HG03565 (cell line): ENCODE measurements at regions not wholly inside any gene's neighbourhood (a gene's known extent, or its start where the extent isn't known, plus 50 kb on each side); places are given as distances from the start of the nearest gene placed in this dataset.

ENCODE experiments used
- ATAC-seq: cut with Tn5 transposase; IDR thresholded peaks from one replicate; pipeline ENCODE4 v1.9.1; 2021; ENCODE audit warnings: mild to moderate bottlenecking, moderate library complexity; ENCODE audit not compliant: unreplicated experiment

DNA sequence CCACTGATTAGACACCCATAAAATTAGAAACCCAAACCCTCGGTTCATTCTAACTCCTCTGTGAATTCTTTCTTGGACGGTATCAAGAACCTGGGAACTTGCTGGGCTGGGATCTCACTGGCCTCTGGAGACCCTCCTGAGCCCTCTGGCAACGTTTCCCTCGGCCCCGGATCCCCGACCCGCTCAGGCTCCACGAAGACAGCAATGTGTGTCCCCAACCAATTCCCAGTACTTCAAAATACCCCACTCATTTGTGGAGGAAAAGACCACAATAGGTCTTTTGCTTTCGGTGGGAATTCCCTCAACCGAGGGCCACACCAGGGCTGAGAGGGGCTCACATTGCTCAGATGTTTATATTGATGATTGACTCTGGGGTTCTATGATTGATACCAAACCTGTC, 117.9 kb upstream of the PRR20G start:
- no peak for ATAC-seq

DNA sequence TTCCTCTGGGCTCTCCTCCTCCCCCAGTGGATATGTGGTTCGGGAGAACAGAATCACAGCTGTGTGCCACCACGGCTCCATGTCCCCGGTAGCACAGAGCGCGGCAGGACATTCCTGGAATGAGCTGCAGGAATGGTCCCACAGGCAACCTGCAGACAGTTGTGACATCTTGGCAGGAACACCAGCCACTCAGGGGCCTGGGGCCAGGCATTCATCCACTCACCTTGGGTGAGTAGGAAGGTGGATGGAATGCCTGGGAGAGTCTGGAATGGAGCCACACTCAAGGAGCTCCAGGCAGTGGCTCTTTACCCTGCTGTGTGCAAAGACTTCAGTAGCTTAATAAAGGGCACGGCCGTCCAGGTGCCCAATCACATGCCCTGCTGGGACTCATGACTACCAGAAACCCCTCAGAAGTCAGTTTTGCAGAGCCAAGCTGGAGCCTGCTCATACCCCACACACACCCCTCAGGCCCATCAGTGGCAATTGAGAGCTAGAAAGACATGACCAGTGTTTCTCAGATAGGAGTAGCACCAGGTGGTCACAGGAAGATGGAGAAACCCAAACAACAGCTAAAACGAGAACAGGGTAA, 117.3 kb upstream of the PRR20G start:
- ATAC-seq = no peak

DNA sequence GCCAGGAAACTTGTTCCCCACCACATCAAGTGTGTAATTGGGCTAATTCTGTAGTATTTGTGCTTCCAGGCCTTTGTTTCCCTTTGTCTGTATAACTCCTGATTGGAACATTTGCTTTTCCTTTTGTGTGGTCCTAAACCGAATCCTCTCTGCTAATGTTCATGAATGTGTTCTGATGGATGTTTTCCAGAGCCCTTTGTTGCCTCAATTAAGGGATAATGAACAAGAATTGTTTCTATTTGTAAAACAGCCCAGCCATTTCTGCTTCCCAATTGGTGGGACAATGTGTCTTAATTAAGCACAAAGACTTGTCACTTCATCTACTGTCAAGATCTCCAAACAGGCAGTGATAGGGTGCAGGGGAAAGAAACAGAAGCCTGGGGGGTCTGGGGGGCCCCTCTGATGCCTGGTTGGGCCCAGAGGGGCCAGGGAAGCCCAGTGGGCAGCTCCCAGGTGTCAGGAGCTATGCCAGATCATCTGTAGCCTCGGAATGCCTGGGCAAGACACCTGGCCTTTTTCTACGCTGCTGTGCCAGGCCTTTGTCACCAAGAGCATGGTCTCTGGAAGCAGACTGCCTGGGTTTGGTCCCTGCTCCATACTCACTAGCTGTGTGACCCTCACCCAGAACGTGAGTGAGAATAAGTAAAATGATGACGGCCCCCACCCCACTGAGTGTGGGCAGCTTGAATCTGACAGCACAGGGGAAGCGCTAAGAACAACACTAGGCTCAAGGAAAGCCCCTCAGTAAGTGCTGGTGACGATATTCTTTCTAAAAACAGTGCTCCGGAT, 116.6 kb upstream of the PRR20G start:
- no peak for ATAC-seq

DNA sequence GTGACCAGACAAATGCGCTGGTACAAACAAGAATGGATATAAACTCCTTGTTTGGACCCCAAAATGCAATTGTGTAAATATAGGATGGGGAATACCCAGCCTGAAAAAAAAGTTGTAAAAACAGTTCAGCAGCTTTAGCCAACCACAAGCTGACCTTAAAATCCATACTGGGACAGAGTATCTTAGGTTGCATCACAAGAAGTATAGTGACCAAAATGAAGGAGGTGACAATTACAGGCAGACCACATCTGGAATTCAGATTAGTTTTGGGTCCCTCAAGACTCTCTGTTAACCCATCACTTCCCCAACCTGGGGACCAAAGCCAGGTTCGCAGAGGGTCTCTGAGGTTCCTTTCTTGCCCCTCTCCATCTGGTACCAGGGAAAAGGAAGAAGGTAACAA, 115.9 kb upstream of the PRR20G start:
- ATAC-seq = no peak

DNA sequence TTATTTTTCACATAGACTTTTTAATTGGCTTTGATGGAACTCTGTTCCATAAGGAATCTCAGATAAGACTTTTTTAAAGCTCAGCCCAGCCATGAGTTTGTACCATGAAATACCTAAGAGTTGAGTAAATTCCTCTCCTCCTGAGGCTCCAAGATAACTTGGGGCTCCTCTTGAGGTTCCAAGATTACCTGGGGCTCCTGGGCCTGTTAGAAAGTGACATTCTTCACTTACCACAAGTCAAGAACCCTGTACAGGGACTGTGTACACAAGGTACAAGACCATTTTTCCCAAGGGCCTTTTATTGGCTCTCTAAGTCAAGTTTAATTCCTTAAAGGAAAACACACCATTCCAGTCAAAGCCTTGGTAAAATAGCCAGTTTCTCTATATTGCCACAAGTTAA, 111.3 kb upstream of the PRR20G start:
- no peak for ATAC-seq

DNA sequence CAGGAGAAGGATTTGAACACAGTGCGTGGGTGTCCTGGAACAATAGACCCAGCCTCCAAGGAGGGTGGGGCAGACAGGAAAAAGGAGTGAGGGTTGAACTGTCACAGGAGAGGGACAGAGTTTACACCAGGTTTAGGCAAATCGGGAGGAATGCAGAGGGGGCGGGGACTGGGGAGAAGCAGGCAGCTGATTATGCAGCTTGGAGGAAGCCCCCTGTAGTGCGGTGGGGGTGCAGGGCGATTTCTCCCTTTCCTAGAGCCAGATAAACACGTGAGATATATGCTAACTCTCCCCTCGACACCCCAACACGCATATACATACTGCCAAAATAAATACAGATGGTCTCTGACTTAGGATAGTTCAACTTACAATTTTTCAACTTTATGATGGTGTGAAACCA, 108.6 kb upstream of the PRR20G start:
- no peak for ATAC-seq

DNA sequence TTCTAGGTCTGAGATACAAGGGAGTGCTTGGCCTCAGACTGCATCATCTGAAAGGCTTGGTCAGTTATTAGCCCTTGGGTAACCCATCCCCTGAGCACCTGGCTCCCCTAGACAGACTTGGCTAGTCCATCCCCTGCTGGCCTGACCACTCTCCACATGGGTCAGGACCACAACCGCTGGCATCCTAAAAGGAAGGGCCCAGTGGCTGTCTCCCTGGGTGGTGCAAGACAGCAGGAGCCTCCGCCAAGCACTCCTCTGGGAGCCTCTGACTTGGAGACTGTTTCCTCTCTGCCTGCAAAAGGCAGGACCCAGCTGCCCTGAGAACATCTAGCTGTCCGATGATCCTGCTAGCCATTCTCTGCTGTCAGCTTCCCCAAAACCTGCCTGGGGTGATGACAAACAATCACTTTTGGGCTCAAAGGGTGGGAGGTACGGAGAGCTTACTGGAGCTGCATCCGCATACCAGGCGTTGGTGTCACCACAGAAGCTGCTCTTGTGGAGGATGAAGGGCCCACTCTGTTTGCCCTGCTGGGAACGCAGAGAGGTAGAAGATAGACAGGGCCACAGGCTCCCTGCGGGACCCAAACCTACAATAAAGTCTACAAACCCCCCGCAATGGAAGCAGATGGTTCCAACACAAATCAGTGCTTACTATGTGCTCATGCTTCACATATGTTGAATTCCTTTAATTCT, 108.0 kb upstream of the PRR20G start:
- ATAC-seq = no peak

DNA sequence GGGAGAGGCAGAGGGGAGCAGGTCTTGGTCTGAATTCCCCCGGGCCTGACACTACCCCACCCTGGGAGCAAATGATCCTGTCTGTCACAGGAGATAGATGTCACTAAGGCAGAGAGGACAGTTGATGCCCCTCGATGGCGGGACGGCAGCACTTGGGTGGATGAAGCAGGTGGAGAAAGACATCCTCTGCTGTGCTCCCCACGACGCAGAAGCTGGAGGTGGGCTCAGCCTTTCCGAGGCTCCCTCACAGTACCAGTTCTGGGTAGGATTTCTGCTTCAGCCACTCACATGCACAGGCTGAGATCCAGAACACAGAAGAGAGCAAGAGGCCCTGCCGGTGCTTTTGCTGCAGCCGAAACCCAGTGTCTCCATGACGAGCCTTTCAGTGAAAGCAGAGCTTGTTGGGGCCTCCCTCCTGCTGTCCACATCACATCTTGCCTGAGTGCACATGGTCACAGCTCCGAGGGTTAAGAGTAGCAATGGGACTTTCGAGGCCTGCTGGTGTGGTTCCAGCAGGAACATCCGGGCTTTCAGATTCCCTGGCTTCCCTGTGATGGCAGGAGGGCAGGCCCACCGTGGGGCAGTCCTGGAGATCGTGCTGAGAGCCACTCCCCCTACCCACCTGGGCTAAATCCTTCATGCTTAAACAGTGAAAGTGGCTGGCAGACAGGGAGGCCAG, 107.3 kb upstream of the PRR20G start:
- ATAC-seq = no peak

DNA sequence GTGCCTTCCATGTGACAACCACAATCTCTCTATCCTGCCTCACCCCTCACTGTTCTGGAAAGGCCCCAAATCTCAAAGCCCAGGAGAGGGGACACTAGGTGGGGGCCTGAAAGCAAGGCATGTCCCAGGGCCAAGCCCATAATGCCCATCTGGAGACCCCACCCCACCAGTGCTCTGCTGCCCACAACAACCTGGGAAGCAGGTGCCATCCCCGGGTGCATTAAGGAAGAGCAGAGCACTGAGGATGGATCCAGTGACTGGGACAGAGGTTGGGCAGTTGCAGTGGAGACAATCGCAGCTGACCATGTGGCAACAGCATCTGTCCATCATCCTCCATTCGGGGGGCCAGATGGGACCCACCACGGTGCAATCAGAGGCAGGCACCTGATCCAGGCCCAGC, 106.2 kb upstream of the PRR20G start:
- no peak for ATAC-seq

DNA sequence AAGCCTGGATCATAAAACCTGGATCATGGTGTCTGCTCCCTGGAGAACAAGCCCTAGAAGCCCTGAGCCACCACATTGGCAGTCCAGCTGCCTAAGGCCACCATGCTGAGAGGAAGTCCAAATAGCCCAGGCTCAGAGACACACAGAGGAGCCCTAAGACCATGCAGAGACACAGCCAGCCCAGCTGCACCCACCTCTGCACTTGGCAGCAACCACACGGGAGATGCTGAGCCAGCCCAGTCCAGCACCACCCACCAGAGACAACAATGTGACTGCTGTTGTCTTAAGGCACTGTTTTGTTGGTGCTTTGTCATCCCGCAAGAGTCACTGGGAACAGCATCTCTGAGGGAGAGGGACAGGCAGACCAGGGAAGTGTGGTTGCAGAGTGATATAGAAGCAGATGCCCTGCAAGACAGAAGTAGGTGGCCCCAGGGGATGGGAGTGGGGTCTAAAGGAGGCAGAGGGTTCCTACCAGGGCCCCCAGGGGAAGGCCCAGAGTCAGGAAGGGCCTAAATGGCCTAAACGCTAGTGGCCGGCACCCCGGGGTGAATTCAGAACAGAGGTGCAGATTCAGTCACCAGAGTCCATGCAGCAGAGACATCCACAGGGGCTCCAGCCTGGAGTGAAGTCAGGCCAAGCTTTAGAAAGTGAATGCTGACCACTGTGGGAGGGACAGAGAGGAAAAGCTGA, 105.4 kb upstream of the PRR20G start:
- no peak for ATAC-seq

DNA sequence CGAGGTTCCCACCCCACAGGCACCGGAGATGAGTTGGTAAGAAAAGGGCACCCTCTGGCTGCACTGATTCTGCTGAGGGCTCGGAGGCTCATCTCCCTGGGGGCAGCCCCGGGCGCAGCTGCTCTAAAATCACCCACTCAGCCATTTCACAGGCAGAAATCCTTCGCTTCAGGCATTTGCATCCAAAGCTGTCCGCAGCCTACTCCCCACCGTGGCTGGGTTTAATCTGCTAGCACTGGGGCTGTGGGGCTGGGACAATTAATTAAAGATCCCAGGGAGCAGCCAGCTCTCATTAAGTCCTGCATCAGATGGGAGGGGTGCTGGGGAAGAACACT, 104.3 kb upstream of the PRR20G start:
- ATAC-seq = no peak

DNA sequence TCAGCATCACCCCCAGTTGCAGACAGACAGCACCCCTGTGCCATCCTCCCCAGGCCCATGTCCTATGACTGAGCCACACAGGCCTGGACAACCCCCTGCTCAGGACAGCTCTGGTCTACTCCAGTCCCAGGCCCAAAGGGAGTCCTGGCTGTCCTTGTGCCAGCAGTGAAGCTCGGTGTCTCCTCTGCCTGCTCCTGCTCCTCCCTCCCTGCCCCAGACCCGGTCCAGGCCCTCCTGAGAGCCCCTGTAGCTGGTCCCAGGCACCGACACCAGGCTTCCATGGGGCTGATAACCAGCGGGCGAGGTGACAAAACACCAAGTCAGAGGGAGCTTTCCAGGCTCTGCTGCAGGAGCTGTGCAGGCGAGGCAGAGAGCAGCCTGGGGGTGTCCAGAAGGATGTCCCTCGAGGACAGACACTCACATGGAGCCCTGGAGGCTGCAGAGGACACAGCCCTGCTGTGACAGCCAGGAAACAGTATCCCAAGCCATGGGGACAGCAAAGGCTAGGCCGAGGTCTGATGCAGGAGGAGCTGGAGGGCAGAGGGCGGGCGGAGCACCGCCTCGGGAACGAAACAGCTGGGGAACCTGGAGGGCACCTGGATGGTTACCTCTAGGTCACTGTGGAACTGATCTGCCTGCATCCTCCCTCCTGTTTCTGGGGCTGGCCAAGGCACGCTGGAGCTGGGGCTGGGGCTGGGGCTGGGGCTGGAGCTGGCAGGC, 103.8 kb upstream of the PRR20G start:
- ATAC-seq = no peak

DNA sequence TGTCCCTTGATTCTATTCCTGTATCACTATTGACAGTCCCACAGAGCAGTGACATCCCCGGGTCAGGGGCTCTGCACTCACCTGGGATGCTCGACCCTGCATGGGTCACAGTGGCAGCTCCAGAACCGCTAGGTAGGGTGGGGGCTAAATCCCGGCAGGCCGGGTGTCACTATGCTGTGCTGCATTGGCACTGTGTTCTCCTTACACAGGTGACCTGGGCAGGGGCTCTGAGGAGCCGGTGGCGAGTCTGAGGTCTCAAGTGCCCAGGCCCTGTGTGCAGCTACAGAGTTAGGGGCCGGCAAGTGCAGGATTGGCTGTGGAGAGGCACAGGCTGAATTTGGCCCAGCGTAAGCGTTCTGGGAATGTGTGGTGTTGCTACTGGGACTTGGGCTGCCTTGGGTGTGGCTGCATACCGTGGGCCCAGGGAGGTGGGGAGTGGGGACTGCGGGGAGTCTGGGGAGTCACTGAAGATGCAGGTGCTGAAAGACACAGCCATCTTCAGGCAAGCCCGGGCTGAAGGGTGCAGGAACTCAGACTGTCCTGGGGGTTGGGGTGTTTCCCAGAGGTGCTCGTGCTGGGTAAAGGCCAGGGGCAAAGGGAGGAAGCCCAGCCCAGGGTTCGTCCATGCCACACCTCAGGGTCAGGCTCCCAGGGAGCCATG, 102.6 kb upstream of the PRR20G start:
- ATAC-seq = no peak

DNA sequence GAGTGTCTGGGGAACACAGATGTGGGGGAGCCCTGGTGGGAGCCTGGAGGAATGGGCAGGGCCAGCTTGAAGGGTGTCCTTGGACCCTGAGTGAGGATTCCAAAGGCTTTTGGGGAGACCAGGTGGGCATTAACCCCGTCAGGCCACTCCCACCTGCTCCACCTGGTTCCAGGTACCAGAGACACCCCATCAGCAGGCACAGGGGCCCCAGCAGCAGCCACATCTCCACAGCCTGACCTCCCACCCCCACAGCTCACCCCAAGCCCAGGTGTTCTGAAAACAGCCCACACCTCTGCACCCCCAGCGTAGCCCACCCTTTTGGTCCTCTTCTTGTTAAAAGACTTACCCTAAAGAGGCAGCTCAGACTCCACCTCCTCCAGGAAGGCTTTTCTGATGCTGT, 102.1 kb upstream of the PRR20G start:
- ATAC-seq = no peak

DNA sequence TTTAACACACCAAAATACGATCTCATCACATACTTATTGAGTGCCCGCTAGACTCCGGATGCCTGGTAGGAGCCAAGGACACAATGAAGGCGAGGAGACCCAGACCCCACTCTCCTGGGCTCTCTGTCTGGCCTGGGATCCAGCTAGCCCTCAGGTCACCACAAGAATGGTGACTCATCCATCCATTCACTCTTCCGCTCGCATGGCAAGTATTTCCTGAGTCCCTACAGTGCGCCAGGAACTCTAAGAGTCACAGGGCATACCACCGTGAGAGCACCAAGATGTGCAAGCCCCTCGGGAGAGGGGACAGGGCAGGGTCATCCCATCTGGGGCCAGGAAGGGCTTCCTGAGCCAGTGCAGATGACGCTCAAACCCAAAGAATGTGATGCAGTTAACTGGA, 101.6 kb upstream of the PRR20G start:
- ATAC-seq = no peak

DNA sequence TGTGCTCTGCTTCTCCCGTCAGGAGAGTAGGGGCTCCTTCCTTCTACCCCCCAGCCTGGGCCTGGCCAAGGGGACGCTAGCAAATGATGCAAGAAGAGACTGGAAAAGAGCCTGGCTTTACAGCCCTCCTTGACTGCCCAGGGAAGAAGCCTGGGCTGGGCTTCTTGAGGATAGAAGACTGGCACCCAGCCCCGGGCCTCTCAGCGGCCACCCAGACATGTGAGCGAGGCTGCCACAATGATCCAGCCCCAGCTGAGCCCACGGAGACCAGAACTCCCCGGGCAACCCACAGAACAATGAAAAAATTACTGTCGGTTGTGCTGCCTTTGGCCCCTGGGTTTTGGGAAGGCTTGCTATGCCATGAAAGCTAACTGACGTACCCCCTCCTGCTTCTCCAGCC, 100.6 kb upstream of the PRR20G start:
- no peak for ATAC-seq

DNA sequence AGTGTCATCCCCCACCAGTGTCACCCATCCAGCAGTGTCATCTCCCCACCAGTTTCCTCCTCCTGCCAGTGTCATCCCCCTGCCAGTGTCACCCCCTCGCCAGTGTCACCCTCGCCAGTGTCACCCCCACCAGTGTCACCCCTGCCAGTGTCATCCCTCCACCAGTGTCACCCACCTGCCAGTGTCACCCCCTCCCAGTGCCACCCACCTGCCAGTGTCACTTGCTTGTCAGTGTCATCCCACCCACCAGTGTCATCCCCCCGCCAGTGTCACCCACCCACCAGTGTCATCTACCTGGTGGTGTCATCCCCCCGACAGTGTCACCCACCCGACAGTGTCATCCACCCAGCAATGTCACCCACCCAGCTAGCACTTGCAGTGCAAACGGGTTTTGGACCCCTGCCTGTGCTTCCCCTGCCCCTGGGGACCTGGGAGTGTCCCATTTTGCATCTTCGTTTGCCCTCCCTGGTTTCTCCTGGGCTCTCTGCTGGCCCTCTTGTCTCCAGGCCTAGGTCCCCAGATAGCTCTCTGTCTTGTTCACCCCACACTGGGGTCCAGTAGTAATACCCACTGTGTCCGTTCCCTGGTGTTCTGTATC, 99.8 kb upstream of the PRR20G start:
- ATAC-seq = no peak

DNA sequence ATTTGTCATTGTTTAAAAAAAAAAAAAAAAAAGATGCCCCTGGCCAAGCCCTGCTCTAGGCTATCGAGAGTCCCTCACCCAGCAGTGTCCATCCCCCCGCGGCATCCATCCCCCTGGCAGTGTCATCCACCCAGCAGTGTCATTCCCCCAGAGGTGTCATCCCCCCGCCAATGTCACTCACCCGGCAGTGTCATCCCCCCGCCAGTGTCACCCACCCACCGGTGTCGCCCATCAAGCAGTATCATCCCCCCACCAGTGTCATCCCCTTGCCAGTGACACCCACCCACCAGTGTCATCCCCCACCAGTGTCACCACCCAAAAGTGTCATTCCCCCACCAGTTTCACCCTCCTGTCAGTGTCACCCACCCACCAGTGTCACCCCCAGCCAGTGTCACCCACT, 99.3 kb upstream of the PRR20G start:
- no peak for ATAC-seq

DNA sequence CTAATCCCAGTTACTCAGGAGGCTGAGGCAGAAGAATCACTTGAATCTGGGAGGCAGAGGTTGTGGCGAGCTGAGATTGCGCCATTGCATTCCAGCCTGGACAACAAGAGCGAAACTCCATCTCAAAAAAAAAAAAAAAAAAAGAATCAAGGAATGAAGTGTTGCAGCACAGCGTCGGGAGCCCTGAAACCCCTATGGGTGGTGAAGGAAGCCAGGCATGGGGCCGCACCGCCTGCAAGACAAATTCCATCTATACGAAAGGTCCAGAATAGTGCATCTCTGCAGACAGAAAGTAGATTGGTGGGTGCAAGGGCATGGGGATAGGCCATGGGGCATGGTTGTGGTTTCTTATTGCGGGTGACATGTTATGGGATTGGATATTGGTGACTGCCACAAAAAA, 98.6 kb upstream of the PRR20G start:
- ATAC-seq = no peak

DNA sequence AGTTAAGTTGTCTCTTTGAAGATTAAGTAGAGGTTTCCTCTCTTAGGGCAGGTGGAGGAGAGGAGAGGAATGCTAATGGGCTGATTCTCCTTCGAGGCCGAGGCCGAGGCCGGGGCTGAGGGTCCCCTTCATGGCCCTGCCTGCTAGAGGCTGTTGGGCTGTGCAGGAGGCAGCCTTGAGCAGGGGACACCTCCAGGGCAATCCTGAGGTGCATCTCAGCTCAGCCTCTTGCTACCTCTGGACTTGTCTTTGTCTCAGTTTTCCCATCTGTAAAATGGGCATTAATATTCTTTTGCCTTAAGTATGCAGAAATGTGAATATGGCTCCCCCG, 97.7 kb upstream of the PRR20G start:
- no peak for ATAC-seq
